GM21423 (cell line): ENCODE measurements at regions not wholly inside any gene's neighbourhood (a gene's known extent, or its start where the extent isn't known, plus 50 kb on each side); places are given as distances from the start of the nearest gene placed in this dataset.

ENCODE experiments used
- ATAC-seq: cut with Tn5 transposase; IDR thresholded peaks from one replicate; pipeline ENCODE4 v1.9.1; 2021; ENCODE audit warnings: mild to moderate bottlenecking, moderate library complexity; ENCODE audit not compliant: unreplicated experiment

DNA sequence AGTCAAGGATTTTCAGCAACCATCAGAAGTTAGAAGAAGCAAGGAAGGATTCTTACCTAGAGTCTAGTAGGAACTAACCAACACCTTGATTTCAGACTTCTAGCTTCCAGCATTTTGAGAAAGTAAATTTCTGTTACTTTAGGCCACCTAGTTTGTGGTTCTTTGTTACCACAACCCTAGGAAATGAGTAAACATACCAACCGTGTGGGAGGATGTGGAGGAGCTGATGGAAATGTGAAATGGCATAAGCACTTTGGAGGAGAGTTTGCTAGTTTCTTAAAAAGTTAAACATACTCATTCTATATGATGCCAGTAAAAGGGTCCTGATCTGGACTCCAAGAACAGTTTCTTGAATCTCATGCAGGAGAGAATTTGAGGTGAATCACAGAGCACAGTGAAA, 679.4 kb downstream of the PDHA2 start:
- ATAC-seq = no peak

DNA sequence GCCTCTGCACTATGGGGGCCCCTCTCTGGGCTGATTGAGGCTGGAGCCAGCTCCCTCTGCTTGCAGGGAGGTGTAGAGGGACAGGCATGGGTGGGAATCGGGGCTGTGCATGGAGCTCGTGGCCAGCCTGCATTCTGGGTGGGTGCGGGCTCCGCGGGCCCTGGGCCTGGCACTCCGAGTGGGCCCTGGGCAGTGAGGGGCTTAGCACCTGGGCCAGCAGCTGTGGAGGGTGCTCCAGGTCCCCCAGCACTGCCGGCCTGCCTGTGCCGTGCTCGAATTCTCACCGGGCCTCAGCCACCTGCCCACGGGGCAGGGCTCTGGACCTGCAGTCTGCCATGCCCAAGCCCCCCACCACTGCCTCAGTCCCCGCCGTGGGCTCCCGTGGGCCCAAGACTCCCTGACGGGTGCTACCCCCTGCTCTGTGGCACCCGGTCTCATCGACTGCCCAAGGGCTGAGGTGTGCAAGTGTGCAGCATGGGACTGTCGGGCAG, 681.2 kb downstream of the PDHA2 start:
- no peak for ATAC-seq

DNA sequence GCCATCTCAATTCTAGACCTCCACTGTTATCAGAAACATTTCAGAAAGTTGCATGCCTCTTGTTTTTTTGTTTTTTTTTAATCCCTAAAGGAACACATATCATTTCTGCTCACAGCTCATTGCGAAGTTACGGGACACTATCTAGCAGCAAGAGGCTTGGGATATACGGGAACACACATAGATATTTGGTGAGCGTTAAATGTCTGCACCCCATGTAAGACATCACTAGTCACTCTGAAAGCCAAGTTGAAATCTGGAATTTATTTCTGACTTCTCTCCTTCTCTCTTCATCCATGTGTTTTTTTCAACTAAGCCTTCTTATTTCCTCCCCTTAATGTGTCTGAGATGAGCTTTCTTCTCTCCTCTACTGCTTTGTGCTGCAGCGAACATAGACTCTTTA, 683.7 kb downstream of the PDHA2 start:
- ATAC-seq = no peak

DNA sequence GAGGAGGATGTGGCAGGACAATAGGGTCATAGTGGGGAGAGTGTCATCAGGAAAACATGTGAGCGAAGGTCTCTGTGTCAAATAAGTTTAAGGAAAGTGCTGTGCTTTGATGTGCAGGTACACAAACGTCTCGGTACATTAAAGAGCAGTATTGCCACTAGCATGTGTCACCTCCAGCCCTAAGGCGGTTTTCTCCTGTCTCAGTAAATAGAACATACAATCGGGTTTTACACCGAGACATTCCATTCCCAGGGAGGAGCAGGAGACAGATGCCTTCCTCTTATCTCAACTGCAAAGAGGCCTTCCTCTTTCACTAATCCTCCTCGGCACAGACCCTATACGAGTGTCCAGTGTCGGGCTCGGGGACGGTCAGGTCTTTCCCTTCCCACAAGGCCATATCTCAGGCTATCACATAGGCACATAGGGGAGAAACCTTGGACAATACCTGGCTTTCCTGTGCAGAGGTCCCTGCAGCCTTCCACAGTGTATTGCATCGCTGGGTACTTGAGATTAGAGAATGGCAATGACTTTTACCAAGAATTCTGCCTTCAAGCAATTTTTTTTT, 684.5 kb downstream of the PDHA2 start:
- ATAC-seq = no peak

DNA sequence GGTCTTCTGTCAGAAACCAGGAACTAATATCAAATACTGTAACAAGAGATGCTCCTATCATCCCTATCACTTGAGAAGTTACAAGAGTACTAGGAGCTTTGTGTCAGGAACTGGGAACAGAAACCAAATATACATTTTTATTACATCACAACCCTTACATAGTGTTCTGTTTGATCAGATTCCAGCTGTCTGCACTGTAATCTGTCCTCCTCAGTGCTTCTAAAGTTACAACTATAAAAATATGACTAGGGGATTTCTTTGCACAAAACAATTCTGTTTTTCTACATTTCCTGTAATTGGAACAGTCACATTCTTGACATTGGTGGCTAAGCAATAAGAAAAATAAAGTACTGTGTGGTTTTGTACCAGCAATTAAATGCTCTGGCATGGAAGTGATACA, 686.0 kb downstream of the PDHA2 start:
- no peak for ATAC-seq

DNA sequence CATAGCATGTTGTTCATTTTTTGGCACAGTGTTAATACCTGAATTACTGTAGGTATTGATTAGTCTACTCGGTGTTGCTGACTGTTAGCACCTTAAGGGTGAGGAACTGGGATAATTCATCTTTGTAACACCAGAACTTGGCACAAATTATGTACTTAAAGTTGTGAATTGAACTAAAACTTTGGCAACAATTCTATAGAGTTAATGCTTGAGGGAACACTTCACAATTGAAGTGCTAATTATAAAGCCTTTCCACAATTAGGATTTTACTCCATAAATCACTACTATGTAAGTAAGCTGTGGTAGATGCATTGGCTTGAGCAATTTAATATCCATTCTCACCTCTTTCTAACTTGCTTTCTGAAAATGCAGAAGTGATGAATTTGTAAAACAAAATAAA, 686.7 kb downstream of the PDHA2 start:
- ATAC-seq = no peak

DNA sequence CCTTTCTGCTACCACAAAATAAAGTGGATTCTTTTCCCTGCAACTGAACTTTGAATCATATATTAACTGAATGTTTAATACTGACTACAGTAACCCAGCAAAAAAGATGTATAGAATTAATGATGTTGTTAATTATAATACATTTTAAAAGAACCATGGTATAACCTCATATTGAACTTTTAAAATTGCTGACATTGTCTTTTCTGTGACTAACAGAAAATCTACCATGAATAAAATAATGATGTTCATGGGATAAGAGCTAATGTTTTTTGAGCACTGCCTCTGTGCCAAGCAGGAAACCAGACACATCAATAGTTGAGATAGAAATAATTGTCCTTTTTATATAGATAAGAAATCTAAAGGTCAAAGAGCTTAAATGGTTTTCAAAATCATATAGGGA, 691.9 kb downstream of the PDHA2 start:
- no peak for ATAC-seq

DNA sequence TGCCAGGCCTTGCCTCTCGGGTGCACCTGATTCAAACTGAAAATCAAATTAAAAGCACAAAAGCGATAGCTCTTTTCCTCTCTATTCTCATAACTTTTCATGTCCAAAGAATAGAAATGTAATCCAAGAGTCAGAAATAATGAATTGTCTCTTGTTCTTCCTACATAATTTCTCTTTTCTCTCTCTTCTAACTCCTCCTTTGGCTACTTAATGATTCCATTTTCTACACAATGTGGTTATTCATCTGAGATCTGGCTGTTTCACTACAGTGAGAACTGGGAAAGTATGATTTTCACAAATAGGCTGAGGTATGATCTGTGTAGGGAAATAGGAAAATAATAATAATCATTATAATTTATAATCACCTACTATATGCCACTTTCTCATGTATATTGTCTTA, 703.5 kb downstream of the PDHA2 start:
- no peak for ATAC-seq

DNA sequence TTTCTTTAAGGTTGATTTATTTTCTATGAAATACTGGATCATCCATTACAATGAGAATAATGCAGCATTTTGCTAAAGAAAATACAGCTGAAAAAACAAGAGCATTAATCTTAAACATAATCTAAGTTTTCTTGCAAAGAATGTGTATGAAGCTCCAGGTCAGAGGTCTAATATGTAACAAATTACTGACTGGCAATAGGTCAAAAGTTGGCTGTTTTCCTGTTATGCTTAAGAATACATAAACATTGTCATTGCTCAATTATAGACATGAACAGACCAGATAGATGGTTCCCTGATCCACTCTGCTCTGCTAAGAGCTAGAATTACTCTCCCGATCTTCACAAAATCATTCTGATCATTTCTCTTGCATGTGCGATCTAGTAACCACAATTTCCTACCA, 718.6 kb downstream of the PDHA2 start:
- no peak for ATAC-seq

DNA sequence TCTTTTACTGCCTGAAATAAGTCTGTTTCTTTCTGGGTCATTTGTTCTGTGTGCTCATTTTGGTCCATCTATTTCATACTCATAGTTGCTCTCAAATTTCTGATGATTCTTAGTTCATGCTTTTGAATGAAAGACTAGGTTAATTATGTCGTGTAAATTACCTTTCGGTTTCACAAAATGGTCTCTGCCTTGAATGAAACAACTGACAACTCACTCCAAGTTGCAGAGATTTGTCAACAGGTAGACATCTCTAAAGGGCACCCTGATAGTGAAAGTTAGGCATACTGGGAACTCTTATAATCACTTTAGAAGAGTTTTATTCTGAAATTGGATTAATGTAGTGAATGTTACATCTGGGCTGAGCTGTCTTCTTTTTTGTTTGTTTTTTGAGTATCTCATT, 726.9 kb downstream of the PDHA2 start:
- no peak for ATAC-seq

DNA sequence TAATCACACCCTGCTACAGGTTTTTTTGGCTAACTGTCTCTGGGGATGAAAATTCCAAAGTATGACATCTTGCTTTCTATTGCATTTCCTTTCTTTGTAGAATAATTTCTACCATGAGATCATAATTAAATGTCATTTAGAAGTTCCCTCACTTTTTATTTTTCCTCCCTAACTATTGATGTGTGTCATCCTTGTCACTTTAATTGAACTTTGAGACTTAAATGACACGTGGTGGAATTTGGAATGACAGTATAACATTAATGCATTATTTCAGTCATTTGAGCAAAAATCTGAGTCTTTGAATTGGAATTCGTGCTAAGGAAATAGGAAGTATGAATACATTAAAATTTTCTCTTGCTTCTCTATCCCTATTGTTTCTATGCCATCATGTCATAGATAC, 745.4 kb downstream of the PDHA2 start:
- ATAC-seq = no peak

DNA sequence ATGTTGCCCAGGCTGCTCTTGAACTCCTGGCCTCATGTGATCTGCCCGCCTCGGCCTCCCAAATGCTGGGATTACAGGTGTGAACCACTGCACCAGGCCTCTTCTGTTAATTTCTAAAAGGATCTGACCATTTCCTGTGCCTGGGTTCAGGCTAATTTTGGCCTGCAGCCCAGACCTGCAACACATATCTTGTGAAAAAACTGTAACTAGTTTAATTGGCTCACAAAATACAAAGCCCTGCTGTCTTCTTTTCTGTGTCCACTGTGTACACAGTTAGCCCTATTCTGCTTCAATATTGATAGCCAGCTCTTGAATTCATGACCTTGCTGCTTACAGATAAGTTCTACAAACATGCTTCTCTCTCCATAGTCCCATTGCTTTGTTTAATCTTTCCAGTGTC, 753.5 kb downstream of the PDHA2 start:
- no peak for ATAC-seq

DNA sequence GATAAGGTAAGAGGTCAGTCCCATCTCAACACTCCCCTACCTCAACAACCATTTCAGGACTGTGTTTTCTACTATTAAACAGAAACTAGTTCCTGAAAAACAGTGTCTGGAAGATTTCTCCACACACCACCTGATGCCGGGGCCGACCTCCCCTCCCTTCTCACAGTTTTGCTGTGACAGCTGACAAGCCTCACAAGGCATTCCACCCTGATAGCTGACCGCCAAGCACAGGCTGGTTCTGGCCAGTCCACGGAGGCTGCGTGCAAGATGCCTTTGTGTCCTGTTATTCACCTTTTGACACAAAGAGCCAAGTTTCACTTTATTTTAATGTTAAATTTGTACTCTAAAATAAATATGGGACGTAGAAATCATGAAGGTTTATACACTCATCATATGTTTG, 758.6 kb downstream of the PDHA2 start:
- ATAC-seq = no peak

DNA sequence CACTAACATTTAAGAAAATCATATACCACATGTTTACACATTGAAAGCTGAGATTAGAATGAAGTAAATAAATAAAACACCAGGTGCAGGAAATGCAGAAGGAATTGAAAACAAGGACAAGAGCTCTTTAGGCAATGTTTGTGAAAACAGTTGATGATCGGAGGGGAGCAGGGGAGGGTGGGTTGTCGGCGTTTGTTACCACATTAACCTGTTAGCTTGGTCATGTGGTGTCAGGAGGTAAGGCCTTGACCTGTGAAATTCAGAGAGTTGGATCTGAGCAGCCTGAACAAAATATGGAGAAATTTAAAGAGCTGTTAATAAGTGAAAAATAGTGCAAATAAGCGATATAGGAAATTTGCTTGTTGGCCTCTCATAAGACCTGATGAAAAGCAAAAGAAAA, 759.9 kb downstream of the PDHA2 start:
- ATAC-seq = no peak

DNA sequence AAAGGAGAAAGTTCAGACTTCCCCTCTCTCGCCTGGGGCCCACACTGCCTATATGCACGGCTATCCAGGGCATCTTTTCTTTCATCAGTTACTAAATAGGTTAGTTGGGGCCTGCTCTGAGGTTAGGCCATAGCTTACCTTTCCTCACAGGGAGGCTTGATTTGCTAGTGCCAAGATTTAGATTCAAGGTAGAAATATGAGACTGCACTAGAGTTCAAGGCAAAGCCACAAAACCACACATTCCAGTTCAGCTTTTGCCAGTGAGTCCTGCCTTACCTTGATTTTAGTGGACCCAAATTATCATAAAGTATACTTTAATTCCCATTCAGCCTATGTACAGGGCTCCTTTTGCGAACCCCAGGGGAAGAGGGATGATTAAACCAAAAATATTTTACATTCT, 762.8 kb downstream of the PDHA2 start:
- no peak for ATAC-seq

DNA sequence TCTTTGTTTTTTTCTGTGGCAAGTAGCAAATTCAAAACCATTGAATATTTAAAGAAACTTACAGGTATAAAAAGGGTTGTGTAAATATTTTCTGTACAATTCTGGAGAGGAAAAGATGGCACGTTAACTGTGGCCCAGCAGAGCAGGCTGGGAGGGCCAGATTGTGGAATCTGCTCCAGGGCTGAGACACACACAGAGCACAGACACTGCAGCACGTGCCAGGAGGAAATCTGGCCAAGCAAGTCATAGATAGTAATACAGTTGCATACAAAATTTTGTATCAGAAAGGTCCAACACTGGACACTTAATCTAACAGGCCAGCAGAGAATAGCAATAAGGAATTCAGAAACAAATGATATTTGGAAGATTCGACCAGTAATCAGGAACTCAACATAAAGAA, 763.7 kb downstream of the PDHA2 start:
- no peak for ATAC-seq

DNA sequence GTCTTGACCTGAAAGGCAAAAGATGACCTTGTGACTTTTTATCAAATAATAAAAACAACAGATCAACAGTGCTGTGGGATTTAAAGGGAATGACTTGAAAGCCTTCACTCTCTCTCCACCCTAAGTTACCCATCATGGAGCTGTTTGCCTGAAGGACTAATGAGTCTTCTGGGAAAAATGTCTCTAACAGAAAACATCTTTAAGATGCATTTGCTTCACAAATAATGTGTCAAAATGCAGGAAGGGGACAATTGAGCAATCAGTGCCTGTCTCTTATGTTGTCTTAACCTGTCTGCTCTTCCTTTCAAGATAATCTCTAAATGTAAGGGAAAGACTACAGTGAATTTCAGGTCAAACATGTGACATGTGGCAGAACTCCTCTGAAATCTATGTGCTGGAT, 766.6 kb downstream of the PDHA2 start:
- no peak for ATAC-seq

DNA sequence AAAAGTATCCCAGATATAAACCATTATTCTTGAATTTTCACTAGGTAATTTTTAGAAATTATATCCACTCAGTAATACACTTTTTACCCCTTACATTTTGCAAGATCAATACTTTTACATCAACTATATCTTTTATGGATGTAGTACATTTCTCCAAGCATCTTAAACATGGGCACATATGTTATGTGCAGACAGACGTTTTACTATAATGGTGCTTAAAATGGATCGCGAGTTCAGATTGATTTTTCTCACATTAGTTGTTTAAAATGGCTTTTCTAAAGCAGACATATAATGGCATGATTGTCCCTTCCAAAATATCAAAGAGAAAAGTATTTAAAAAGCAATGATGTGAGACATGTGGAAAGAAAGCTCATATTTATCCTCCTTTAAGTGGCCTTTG, 786.1 kb downstream of the PDHA2 start:
- ATAC-seq = no peak

DNA sequence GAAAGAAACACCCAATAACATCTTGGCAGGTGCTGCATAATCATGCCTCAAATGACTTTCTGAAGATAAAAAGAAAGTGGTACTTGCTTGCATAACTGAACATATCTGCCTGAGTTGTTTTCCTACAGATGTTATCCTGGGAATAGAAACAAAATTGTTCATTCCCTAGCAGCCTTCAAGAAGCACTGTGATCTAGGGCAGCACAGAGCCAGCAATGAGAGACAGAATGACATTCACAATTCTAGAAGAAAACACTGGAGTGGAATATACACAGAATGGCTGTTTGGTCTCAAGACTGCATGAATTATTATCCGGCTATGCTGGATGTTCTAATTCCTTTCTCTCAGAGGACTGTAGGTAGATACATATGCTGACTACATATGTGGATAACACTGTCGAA, 790.9 kb downstream of the PDHA2 start:
- no peak for ATAC-seq

DNA sequence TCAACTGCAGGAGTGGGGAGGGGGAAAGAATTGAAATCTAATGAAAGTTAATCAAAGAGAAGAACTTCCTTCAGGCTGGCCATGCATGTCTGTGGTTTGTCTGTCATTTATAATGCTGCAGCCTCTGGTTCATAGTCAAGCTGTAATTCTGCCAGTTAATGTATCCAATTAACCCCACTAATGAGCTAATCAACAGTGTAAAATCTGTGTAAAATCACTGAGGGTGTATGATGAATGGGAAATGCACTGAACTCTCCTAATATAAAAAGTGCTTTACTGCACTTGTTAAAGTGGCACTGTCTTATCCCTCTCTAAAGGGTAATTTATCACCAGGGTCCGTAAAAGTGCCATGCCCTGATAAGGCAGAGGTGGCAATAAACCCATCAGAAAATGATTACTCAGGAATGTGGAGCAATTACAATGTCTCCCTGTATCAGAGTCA, 798.1 kb downstream of the PDHA2 start:
- no peak for ATAC-seq

DNA sequence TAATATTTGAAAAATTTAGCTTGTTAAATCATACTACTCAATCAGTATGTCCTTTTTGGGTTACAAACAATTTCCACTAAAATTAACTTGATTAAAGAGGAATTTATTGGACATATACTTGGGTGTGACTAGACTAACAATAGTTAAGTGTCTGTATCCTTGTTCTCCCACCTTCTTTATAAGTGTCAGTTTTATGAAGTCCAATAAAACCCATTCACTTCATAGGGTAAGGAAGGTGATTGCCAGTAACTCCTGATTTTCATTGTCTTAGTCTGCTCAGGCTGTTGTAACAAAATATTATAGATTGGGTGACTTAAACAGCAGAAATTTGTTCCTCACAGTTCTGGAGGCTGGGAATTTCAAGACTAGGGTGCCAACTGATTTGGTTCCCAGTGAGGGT, 800.0 kb downstream of the PDHA2 start:
- ATAC-seq = no peak

DNA sequence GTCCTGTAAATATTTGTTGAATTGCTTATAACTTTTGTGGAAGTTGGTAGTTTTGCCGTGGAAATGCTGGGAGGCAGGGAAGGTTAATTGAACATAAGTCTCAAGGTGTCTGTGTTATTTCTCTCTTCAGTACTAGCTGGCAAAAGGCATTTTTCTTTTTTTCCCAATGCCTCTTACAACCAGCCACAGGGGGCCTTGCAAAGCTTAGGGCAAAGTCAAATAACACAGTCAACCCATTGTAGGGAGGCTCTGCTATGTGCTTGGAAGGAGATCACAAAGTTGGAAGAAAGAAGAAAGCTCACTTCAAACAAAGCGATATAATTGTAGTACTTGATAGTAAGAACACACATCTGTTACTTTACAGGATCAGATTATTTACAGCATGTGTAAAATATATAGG, 802.6 kb downstream of the PDHA2 start:
- no peak for ATAC-seq

DNA sequence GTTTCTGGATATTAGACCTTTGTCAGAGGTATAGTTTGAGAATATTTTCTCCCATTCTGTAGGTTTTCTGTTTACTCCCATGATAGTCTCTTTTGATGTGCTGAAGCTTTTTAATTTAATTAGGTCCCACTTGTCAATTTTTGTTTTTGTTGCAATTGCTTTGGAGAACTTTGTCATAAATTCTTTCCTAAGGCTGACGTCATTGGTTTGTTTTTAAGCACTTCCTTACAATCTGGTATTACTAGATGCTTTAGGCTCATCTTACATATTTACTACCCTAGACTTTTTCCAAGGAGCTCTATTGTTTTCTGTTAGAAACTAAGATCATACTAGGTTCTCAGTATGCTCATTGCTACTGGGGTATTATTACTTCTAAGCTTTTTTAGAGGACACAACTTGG, 806.3 kb downstream of the PDHA2 start:
- no peak for ATAC-seq

DNA sequence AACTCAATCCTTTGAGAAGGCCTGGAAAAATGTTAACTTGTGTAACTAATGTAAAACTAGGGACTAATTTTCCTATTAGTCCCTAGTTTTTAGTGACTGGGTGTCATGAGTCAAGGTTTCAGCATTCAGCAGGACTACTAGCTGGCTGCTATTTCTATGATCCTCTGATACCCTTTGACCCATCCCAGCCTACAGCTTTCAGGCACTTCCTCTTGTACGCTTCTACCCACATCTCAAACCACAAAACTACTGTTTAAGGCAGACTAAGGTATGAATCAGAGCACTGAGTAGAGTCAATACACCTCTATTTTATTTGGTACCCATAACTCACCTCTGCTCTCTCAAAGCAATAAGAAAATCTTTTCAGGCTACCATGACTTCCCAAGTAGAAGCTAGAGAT, 809.6 kb downstream of the PDHA2 start:
- no peak for ATAC-seq
